ENCODE measurements at regions not wholly inside any gene's neighbourhood (a gene's known extent, or its start where the extent isn't known, plus 50 kb on each side); places are given as distances from the start of the nearest gene placed in this dataset.

DNA sequence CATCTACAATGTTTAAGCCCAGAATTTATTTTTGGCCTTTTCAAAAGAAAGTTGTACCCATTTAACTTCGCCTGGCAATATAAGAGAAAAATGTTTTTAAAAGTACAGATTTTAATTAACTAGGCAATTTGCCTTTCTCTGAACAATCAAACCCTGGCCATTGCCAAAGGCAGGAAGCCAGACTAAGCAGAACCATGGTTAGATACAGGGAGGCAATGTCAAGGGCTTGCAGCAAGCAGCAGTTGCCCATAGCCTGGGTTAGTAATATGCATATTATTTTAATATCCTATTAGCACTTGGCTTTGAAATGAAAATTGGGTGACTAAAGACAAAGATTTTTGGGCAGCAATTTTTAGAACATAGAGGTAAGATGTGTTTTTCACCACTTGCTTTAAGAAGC lies 51.1 kb upstream of the FRMD6 start:
- TF ChIP-seq POLR2A (IDR thresholded peaks at IDR 0.05; ENCODE audit: low read depth, low read length) (no peak), POLR2AphosphoS5 (IDR thresholded peaks at IDR 0.05; ENCODE audit: low read depth, low read length) (no peak), TAF1 (IDR thresholded peaks at IDR 0.05; ENCODE audit: borderline replicate concordance, low read depth, low read length) (no peak)
